NOMO-1 treated with dmso at 0.1 percent for 144 hours (cell line): ENCODE measurements at regions not wholly inside any gene's neighbourhood (a gene's known extent, or its start where the extent isn't known, plus 50 kb on each side); places are given as distances from the start of the nearest gene placed in this dataset.

Experiments
- DNase-seq: peaks from one replicate; lab custom pipeline; 2025; ENCODE audit not compliant: unreplicated experiment; lab: John Stamatoyannopoulos, UW

- DNase-seq = no peak
These were observed 406.5 kb upstream of the ARHGEF26 start for GRCh38 chr3:153714588-153715290.

GRCh38 chr3:153722157-153722556 lies 399.0 kb upstream of the ARHGEF26 start:
- DNase-seq = no peak

GRCh38 chr3:153731071-153731470 lies 390.1 kb upstream of the ARHGEF26 start:
- DNase-seq = no peak

GRCh38 chr3:153734777-153735551 lies 386.2 kb upstream of the ARHGEF26 start:
- no peak for DNase-seq

- DNase-seq = no peak
These were observed 381.1 kb upstream of the ARHGEF26 start for GRCh38 chr3:153740109-153740508.

- no peak for DNase-seq
These were observed 376.3 kb upstream of the ARHGEF26 start for GRCh38 chr3:153744889-153745288.

- DNase-seq = no peak
These were observed 375.0 kb upstream of the ARHGEF26 start for GRCh38 chr3:153746211-153746610.

GRCh38 chr3:153749070-153749610 lies 372.1 kb upstream of the ARHGEF26 start:
- no peak for DNase-seq

- peak; percentile 5 for DNase-seq
These were observed 368.7 kb upstream of the ARHGEF26 start for GRCh38 chr3:153752405-153753027.

- DNase-seq = no peak
These were observed 368.2 kb upstream of the ARHGEF26 start for GRCh38 chr3:153753035-153753434.

GRCh38 chr3:153756816-153757215 lies 364.4 kb upstream of the ARHGEF26 start:
- DNase-seq = no peak

- DNase-seq = no peak
These were observed 363.4 kb upstream of the ARHGEF26 start for GRCh38 chr3:153757839-153758238.

- no peak for DNase-seq
These were observed 360.2 kb upstream of the ARHGEF26 start for GRCh38 chr3:153760948-153761347.

- DNase-seq = no peak
These were observed 358.6 kb upstream of the ARHGEF26 start for GRCh38 chr3:153762411-153763235.

- DNase-seq = no peak
These were observed 353.3 kb upstream of the ARHGEF26 start for GRCh38 chr3:153767601-153768560.

GRCh38 chr3:153768561-153769469 lies 352.4 kb upstream of the ARHGEF26 start:
- peak; percentile 44 for DNase-seq

GRCh38 chr3:153783106-153783505 lies 338.1 kb upstream of the ARHGEF26 start:
- DNase-seq = no peak

- DNase-seq = no peak
These were observed 337.3 kb upstream of the ARHGEF26 start for GRCh38 chr3:153783741-153784480.
